ENCODE measurements at regions not wholly inside any gene's neighbourhood (a gene's known extent, or its start where the extent isn't known, plus 50 kb on each side); places are given as distances from the start of the nearest gene placed in this dataset.

DNA sequence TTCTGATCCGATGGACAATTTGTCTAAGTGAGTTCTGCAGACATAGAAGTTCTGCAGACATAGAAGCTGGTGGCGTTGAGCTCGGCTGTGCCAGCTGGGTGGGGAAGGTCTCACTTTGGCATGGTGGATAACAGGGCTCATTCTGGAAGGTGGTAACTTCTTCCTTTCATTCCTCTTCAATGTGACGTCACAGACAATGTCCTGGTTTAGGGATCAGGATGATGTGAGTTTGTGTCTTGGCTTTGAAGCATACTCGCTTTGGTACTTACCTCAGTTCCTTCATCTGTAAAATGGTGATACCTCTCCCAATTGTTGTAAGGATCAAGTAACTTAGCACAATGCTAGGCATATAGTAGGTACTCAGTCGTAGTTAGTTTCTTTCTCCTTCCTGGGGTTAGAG lies 408.8 kb upstream of the ASIC2 start:
- no peaks in the 10 kb centered on the region for H3K9me3 ChIP-seq (replicated peaks; ENCODE audit: insufficient read depth, low read length)
- no peak overlapping the region for H3K9ac ChIP-seq (ENCODE audit: low read length)
- H4K20me1 ChIP-seq (ENCODE audit: insufficient read depth, low read length): no peaks in the 10 kb centered on the region
- no peak overlapping the region for H3K4me3 ChIP-seq (ENCODE audit: low read length)
- no peaks in the 10 kb centered on the region for H3K4me1 ChIP-seq (ENCODE audit: low read length)
- no peak overlapping the region for H3K4me2 ChIP-seq (ENCODE audit: low read depth, low read length)
- H3F3A ChIP-seq (ENCODE audit: insufficient read depth, low read length): no peaks in the 10 kb centered on the region
- no peak for DNase-seq
- H3K27ac ChIP-seq (ENCODE audit: low read length): no peak overlapping the region
- no peaks in the 10 kb centered on the region for H3K36me3 ChIP-seq (replicated peaks; ENCODE audit: insufficient read depth, low read length)
- H3K9me2 ChIP-seq (replicated peaks; ENCODE audit: insufficient read depth, low read length): no peaks in the 10 kb centered on the region
- no peak overlapping the region for H2AFZ ChIP-seq (ENCODE audit: low read length)
- TF ChIP-seq, protein P1, sequence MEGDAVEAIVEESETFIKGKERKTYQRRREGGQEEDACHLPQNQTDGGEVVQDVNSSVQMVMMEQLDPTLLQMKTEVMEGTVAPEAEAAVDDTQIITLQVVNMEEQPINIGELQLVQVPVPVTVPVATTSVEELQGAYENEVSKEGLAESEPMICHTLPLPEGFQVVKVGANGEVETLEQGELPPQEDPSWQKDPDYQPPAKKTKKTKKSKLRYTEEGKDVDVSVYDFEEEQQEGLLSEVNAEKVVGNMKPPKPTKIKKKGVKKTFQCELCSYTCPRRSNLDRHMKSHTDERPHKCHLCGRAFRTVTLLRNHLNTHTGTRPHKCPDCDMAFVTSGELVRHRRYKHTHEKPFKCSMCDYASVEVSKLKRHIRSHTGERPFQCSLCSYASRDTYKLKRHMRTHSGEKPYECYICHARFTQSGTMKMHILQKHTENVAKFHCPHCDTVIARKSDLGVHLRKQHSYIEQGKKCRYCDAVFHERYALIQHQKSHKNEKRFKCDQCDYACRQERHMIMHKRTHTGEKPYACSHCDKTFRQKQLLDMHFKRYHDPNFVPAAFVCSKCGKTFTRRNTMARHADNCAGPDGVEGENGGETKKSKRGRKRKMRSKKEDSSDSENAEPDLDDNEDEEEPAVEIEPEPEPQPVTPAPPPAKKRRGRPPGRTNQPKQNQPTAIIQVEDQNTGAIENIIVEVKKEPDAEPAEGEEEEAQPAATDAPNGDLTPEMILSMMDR (IDR thresholded peaks at IDR 0.05; ENCODE audit: low read length): no peak
- TF ChIP-seq EZH2phosphoT487 (IDR thresholded peaks at IDR 0.05; ENCODE audit: low read length): no peak
- no peak for TF ChIP-seq EZH2 (optimal IDR thresholded peaks at IDR 0.05; ENCODE audit: low read depth, low read length)
- no peaks in the 10 kb centered on the region for H3K27me3 ChIP-seq (replicated peaks; ENCODE audit: insufficient read depth, low read length)
- no peaks in the 10 kb centered on the region for H3K79me2 ChIP-seq (ENCODE audit: low read length)

DNA sequence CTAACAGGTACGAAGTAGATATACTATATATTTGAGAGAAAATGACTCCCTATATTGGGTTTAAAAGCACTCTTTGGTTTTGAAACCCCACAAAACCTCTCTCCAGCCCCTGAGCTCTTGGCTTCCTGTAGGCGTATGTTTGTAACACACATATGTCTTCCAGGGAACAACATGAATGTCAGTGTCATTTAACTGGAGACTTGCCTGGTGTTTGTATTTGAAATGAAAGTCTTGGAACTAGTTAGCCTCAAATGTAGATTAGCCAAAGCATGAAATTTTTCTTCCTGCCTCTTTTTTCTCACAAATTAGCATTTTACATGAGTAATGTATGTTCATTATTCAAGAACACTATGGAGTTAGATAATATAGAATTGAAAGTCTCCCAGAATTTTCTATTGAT lies 411.8 kb upstream of the ASIC2 start:
- no peaks in the 10 kb centered on the region for H3K4me1 ChIP-seq (ENCODE audit: low read length)
- no peak for TF ChIP-seq EZH2 (optimal IDR thresholded peaks at IDR 0.05; ENCODE audit: low read depth, low read length)
- TF ChIP-seq, protein P1 (IDR thresholded peaks at IDR 0.05; ENCODE audit: low read length): no peak
- TF ChIP-seq EZH2phosphoT487 (IDR thresholded peaks at IDR 0.05; ENCODE audit: low read length): no peak

DNA sequence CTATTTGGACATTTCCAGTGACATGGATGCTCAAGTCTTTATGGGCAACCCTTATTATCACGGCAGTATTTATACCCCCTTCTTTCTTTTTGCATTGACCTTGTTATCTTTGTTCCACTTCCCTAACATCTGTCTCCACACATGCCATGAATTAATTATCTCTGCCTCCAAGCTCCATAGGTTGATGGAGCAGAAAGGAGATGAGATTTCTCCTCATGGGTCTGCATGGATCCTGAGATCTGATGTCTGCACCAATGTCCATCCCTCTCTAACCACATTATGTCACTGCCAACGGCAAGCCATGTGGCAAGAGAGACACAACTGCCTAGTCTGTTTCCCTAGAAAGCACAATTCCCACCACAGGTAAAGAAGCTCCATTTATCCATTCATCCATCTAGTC lies 416.8 kb upstream of the ASIC2 start:
- Histone ChIP-seq H3K4me3 (ENCODE audit: low read length) (no peak overlapping the region), H3K9ac (ENCODE audit: low read length) (no peak overlapping the region)

More for the DNA sequence above, 411.8 kb upstream of the ASIC2 start:
- Histone ChIP-seq H3K9me3 (replicated peaks; ENCODE audit: insufficient read depth, low read length) (no peaks in the 10 kb centered on the region), H3K36me3 (replicated peaks; ENCODE audit: insufficient read depth, low read length) (no peaks in the 10 kb centered on the region), H3K4me3 (ENCODE audit: low read length) (no peak overlapping the region), H3F3A (ENCODE audit: insufficient read depth, low read length) (no peaks in the 10 kb centered on the region), H3K9ac (ENCODE audit: low read length) (no peak overlapping the region), H3K9me2 (replicated peaks; ENCODE audit: insufficient read depth, low read length) (no peaks in the 10 kb centered on the region), H3K4me2 (ENCODE audit: low read depth, low read length) (no peak overlapping the region), H3K79me2 (ENCODE audit: low read length) (no peaks in the 10 kb centered on the region), H4K20me1 (ENCODE audit: insufficient read depth, low read length) (no peaks in the 10 kb centered on the region), H2AFZ (ENCODE audit: low read length) (no peak overlapping the region), H3K27ac (ENCODE audit: low read length) (no peak overlapping the region), H3K27me3 (replicated peaks; ENCODE audit: insufficient read depth, low read length) (no peaks in the 10 kb centered on the region)
- DNase-seq: no peak

More for the DNA sequence above, 416.8 kb upstream of the ASIC2 start:
- Histone ChIP-seq H3K27ac (ENCODE audit: low read length) (no peak overlapping the region), H3K4me1 (ENCODE audit: low read length) (no peaks in the 10 kb centered on the region), H3F3A (ENCODE audit: insufficient read depth, low read length) (no peaks in the 10 kb centered on the region), H3K27me3 (replicated peaks; ENCODE audit: insufficient read depth, low read length) (no peaks in the 10 kb centered on the region), H2AFZ (ENCODE audit: low read length) (no peak overlapping the region), H4K20me1 (ENCODE audit: insufficient read depth, low read length) (no peaks in the 10 kb centered on the region), H3K9me3 (replicated peaks; ENCODE audit: insufficient read depth, low read length) (no peaks in the 10 kb centered on the region), H3K4me2 (ENCODE audit: low read depth, low read length) (no peak overlapping the region), H3K36me3 (replicated peaks; ENCODE audit: insufficient read depth, low read length) (no peaks in the 10 kb centered on the region), H3K9me2 (replicated peaks; ENCODE audit: insufficient read depth, low read length) (no peaks in the 10 kb centered on the region), H3K79me2 (ENCODE audit: low read length) (no peaks in the 10 kb centered on the region)
- TF ChIP-seq EZH2phosphoT487 (IDR thresholded peaks at IDR 0.05; ENCODE audit: low read length): no peak
- TF ChIP-seq, protein P1 (IDR thresholded peaks at IDR 0.05; ENCODE audit: low read length): no peak
- TF ChIP-seq EZH2 (optimal IDR thresholded peaks at IDR 0.05; ENCODE audit: low read depth, low read length): no peak
- DNase-seq: no peak

Measured in MM.1S (cell line).